Left renal cortex interstitium (tissue), 4 donors: ENCODE measurements at regions not wholly inside any gene's neighbourhood (a gene's known extent, or its start where the extent isn't known, plus 50 kb on each side); places are given as distances from the start of the nearest gene placed in this dataset.

ENCODE experiments used
- DNase-seq, 4 donors: peaks; one replicate each; pipeline ENCODE4 v3.0.0-alpha.2; 2013; ENCODE audit warnings: low read depth in 4 of 4, low spot score in 2 of 4, missing footprints in 1 of 4

- no peak for DNase-seq
These were observed 59.5 kb downstream of the ZIC5 start for GRCh38 chr13:99911965-99912566.

GRCh38 chr13:99911069-99911964 is 60.2 kb downstream of the ZIC5 start:
- DNase-seq: no peak

- DNase-seq: no peak
These were observed 61.5 kb downstream of the ZIC5 start for GRCh38 chr13:99909836-99910619.

- no peak for DNase-seq
These were observed 62.3 kb downstream of the ZIC5 start for GRCh38 chr13:99909097-99909835.

- no peak for DNase-seq
These were observed 63.3 kb downstream of the ZIC5 start for GRCh38 chr13:99908140-99908803.

- no peak for DNase-seq
These were observed 63.9 kb downstream of the ZIC5 start for GRCh38 chr13:99907627-99908026.

GRCh38 chr13:99907038-99907437 is 64.5 kb downstream of the ZIC5 start:
- DNase-seq: no peak

- no peak for DNase-seq
These were observed 65.8 kb downstream of the ZIC5 start for GRCh38 chr13:99905814-99906213.

- no peak for DNase-seq
These were observed 66.3 kb downstream of the ZIC5 start for GRCh38 chr13:99905224-99905623.

- no peak for DNase-seq
These were observed 68.4 kb downstream of the ZIC5 start for GRCh38 chr13:99903140-99903539.

- no peak for DNase-seq
These were observed 68.9 kb downstream of the ZIC5 start for GRCh38 chr13:99902657-99903056.

- no peak for DNase-seq
These were observed 70.6 kb downstream of the ZIC5 start for GRCh38 chr13:99900960-99901359.

GRCh38 chr13:99898421-99898820 is 73.1 kb downstream of the ZIC5 start:
- no peak for DNase-seq

- DNase-seq: no peak
These were observed 74.5 kb downstream of the ZIC5 start for GRCh38 chr13:99897076-99897440.

- no peak for DNase-seq
These were observed 75.0 kb downstream of the ZIC5 start for GRCh38 chr13:99896369-99897075.

- peak in 1 of 4 donors; percentile 13 for DNase-seq
These were observed 75.9 kb downstream of the ZIC5 start for GRCh38 chr13:99895444-99896368.

- peak in 2 of 4 donors; percentile 20 to 48 for DNase-seq
These were observed 76.6 kb downstream of the ZIC5 start for GRCh38 chr13:99894840-99895443.
